NCI-H774 (cell line): ENCODE measurements at regions not wholly inside any gene's neighbourhood (a gene's known extent, or its start where the extent isn't known, plus 50 kb on each side); places are given as distances from the start of the nearest gene placed in this dataset.
"Not testable (repeated sequence)": the region's sequence is repeated elsewhere in the genome, so short reads cannot be mapped to it uniquely, and the experiment has no call there.

ENCODE experiments used
- DNase-seq: peaks from one replicate; lab custom pipeline; 2025; lab: John Stamatoyannopoulos, UW

- no peak for DNase-seq
Observed at GRCh38 chr5:66413931-66414330, 182.3 kb upstream of the MAST4 start.

GRCh38 chr5:66415208-66415607 is 181.0 kb upstream of the MAST4 start:
- no peak for DNase-seq

- no peak for DNase-seq
Observed at GRCh38 chr5:66416698-66417097, 179.5 kb upstream of the MAST4 start.

GRCh38 chr5:66417781-66418180 is 178.4 kb upstream of the MAST4 start:
- no peak for DNase-seq

GRCh38 chr5:66423484-66423883 is 172.7 kb upstream of the MAST4 start:
- DNase-seq = no peak

GRCh38 chr5:66425842-66426241 is 170.4 kb upstream of the MAST4 start:
- no peak for DNase-seq

GRCh38 chr5:66426259-66427138 is 169.7 kb upstream of the MAST4 start:
- no peak for DNase-seq

- no peak for DNase-seq
Observed at GRCh38 chr5:66427139-66427442, 169.1 kb upstream of the MAST4 start.

GRCh38 chr5:66436721-66437120 is 159.5 kb upstream of the MAST4 start:
- DNase-seq = no peak

- no peak for DNase-seq
Observed at GRCh38 chr5:66438087-66438486, 158.1 kb upstream of the MAST4 start.

GRCh38 chr5:66438696-66439095 is 157.5 kb upstream of the MAST4 start:
- no peak for DNase-seq

GRCh38 chr5:66440202-66440680 is 156.0 kb upstream of the MAST4 start:
- DNase-seq = no peak

GRCh38 chr5:66441351-66441750 is 154.8 kb upstream of the MAST4 start:
- no peak for DNase-seq

- DNase-seq = no peak
Observed at GRCh38 chr5:66442951-66443445, 153.2 kb upstream of the MAST4 start.

- DNase-seq = no peak
Observed at GRCh38 chr5:66443462-66444130, 152.6 kb upstream of the MAST4 start.

GRCh38 chr5:66448070-66448469 is 148.1 kb upstream of the MAST4 start:
- DNase-seq = not testable (repeated sequence)

- no peak for DNase-seq
Observed at GRCh38 chr5:66450237-66450636, 146.0 kb upstream of the MAST4 start.

- DNase-seq = no peak
Observed at GRCh38 chr5:66450988-66451387, 145.2 kb upstream of the MAST4 start.

GRCh38 chr5:66452109-66452508 is 144.1 kb upstream of the MAST4 start:
- no peak for DNase-seq

GRCh38 chr5:66454186-66455078 is 141.8 kb upstream of the MAST4 start:
- no peak for DNase-seq

- DNase-seq = no peak
Observed at GRCh38 chr5:66459728-66460127, 136.5 kb upstream of the MAST4 start.

- DNase-seq = no peak
Observed at GRCh38 chr5:66467564-66467963, 128.6 kb upstream of the MAST4 start.
